ENCODE measurements at regions not wholly inside any gene's neighbourhood (a gene's known extent, or its start where the extent isn't known, plus 50 kb on each side); places are given as distances from the start of the nearest gene placed in this dataset.

- no peaks in the 10 kb centered on the region for H3K27me3 Mint-ChIP-seq (ENCODE audit: unreplicated experiment)
- no peaks in the 10 kb centered on the region for H3K36me3 Mint-ChIP-seq (ENCODE audit: unreplicated experiment)
- TF ChIP-seq, protein P1, sequence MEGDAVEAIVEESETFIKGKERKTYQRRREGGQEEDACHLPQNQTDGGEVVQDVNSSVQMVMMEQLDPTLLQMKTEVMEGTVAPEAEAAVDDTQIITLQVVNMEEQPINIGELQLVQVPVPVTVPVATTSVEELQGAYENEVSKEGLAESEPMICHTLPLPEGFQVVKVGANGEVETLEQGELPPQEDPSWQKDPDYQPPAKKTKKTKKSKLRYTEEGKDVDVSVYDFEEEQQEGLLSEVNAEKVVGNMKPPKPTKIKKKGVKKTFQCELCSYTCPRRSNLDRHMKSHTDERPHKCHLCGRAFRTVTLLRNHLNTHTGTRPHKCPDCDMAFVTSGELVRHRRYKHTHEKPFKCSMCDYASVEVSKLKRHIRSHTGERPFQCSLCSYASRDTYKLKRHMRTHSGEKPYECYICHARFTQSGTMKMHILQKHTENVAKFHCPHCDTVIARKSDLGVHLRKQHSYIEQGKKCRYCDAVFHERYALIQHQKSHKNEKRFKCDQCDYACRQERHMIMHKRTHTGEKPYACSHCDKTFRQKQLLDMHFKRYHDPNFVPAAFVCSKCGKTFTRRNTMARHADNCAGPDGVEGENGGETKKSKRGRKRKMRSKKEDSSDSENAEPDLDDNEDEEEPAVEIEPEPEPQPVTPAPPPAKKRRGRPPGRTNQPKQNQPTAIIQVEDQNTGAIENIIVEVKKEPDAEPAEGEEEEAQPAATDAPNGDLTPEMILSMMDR (IDR thresholded peaks at IDR 0.05), result no peak
- H3K9me3 Mint-ChIP-seq (ENCODE audit: unreplicated experiment), result no peaks in the 10 kb centered on the region
- DNase-seq (ENCODE audit: extremely low spot score, unreplicated experiment), result no peak
- H3K27ac Mint-ChIP-seq (ENCODE audit: unreplicated experiment), result peak overlapping the region; percentile 54
- H3K4me3 Mint-ChIP-seq (ENCODE audit: unreplicated experiment), result no peak overlapping the region
- peaks cover 64% of the 10 kb centered on the region for H3K4me1 Mint-ChIP-seq (ENCODE audit: unreplicated experiment)
Observed at GRCh38 chr4:71691416-71692073, 92.3 kb downstream of the GC start.

DNA sequence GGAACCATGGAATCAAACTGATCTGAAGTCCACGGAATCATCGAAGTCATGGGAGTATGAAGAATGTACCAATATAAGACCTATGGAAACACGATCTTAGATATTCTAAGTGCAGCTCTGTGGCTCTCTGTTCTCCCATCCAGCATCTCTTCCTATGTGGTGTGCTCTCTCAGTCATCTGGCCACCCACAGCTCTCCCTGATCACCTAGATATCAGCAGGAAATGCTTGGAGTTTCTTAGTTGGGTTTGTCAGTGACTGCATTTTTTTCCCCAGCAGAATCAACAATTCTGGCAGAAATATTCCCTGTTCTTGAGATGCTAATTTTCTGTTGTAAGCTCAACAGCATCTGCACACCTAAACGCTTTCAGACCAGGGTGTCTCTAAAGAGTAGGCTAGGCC, 94.1 kb downstream of the GC start:
- no peaks in the 10 kb centered on the region for H3K27me3 Mint-ChIP-seq (ENCODE audit: unreplicated experiment)
- TF ChIP-seq, protein P1 (IDR thresholded peaks at IDR 0.05), result no peak
- H3K36me3 Mint-ChIP-seq (ENCODE audit: unreplicated experiment), result no peaks in the 10 kb centered on the region
- no peak for DNase-seq (ENCODE audit: extremely low spot score, unreplicated experiment)
- H3K4me1 Mint-ChIP-seq (ENCODE audit: unreplicated experiment), result peaks cover 54% of the 10 kb centered on the region
- H3K27ac Mint-ChIP-seq (ENCODE audit: unreplicated experiment), result no peak overlapping the region
- no peak overlapping the region for H3K4me3 Mint-ChIP-seq (ENCODE audit: unreplicated experiment)
- no peaks in the 10 kb centered on the region for H3K9me3 Mint-ChIP-seq (ENCODE audit: unreplicated experiment)

DNA sequence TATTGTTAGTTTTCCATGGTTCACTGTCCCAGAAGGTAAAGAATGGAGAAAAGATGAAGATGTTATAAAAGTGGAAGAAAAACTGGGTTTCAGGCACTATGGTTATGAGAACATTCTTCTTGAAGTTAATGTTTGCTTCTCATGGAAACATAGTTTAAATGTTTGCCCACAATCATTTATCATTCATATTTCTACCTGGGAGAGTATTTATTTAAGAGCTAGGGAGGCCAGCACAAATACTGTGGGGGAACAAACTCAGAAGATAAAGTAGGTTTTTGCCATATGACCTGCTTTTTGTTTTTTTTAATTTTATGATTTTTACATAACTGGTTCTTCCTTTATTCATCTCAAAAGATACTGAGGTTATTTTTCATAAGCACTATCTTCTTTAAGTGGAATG, 96.8 kb downstream of the GC start:
- H3K9me3 Mint-ChIP-seq (ENCODE audit: unreplicated experiment), result no peaks in the 10 kb centered on the region
- peaks cover 30% of the 10 kb centered on the region for H3K4me1 Mint-ChIP-seq (ENCODE audit: unreplicated experiment)
- peaks cover 7% of the 10 kb centered on the region for H3K27me3 Mint-ChIP-seq (ENCODE audit: unreplicated experiment)
- H3K4me3 Mint-ChIP-seq (ENCODE audit: unreplicated experiment), result no peak overlapping the region
- TF ChIP-seq, protein P1 (IDR thresholded peaks at IDR 0.05), result no peak
- peak overlapping the region; percentile 36 for H3K27ac Mint-ChIP-seq (ENCODE audit: unreplicated experiment)
- no peaks in the 10 kb centered on the region for H3K36me3 Mint-ChIP-seq (ENCODE audit: unreplicated experiment)
- no peak for DNase-seq (ENCODE audit: extremely low spot score, unreplicated experiment)

- TF ChIP-seq, protein P1 (IDR thresholded peaks at IDR 0.05), result no peak
- peaks cover 24% of the 10 kb centered on the region for H3K4me1 Mint-ChIP-seq (ENCODE audit: unreplicated experiment)
Observed at GRCh38 chr4:71685975-71686374, 97.9 kb downstream of the GC start.

GRCh38 chr4:71683309-71683708, 100.6 kb downstream of the GC start:
- Mint-ChIP-seq H3K9me3 (ENCODE audit: unreplicated experiment) (no peaks in the 10 kb centered on the region), H3K4me3 (ENCODE audit: unreplicated experiment) (no peak overlapping the region), H3K27ac (ENCODE audit: unreplicated experiment) (no peak overlapping the region), H3K36me3 (ENCODE audit: unreplicated experiment) (no peaks in the 10 kb centered on the region), H3K4me1 (ENCODE audit: unreplicated experiment) (peaks cover 24% of the 10 kb centered on the region), H3K27me3 (ENCODE audit: unreplicated experiment) (peaks cover 15% of the 10 kb centered on the region)
- DNase-seq (ENCODE audit: extremely low spot score, unreplicated experiment), result no peak
- TF ChIP-seq, protein P1 (IDR thresholded peaks at IDR 0.05), result no peak

More at GRCh38 chr4:71685975-71686374, 97.9 kb downstream of the GC start:
- no peak for DNase-seq (ENCODE audit: extremely low spot score, unreplicated experiment)
- Mint-ChIP-seq H3K36me3 (ENCODE audit: unreplicated experiment) (no peaks in the 10 kb centered on the region), H3K9me3 (ENCODE audit: unreplicated experiment) (no peaks in the 10 kb centered on the region), H3K4me3 (ENCODE audit: unreplicated experiment) (no peak overlapping the region), H3K27ac (ENCODE audit: unreplicated experiment) (no peak overlapping the region), H3K27me3 (ENCODE audit: unreplicated experiment) (peaks cover 12% of the 10 kb centered on the region)
